ENCODE measurements at regions not wholly inside any gene's neighbourhood (a gene's known extent, or its start where the extent isn't known, plus 50 kb on each side); places are given as distances from the start of the nearest gene placed in this dataset.

GRCh38 chr3:167909952-167910351 lies 174.4 kb downstream of the SERPINI1 start:
- H3K27ac ChIP-seq: no peak overlapping the region
- H3K27me3 ChIP-seq: no peaks in the 10 kb centered on the region
- ATAC-seq (no peak), FAIRE-seq (no peak), DNase-seq (no peak)
- H3K4me3 ChIP-seq: no peak overlapping the region
- no peaks in the 10 kb centered on the region for H3K4me1 ChIP-seq
- no peaks in the 10 kb centered on the region for H3K9me3 ChIP-seq
- 86 to 88% methylated on average over 6 of the region's 6 CpGs for WGBS, 2 donors
- TF ChIP-seq CTCF (IDR thresholded peaks at IDR 0.05): no peak
- intact Hi-C loops (cut with DNase I): no loop called here
- no peaks in the 10 kb centered on the region for H3K36me3 ChIP-seq

GRCh38 chr3:167909504-167909896 lies 174.0 kb downstream of the SERPINI1 start:
- Histone ChIP-seq H3K4me1 (no peaks in the 10 kb centered on the region), H3K27ac (no peak overlapping the region), H3K9me3 (no peaks in the 10 kb centered on the region), H3K27me3 (no peaks in the 10 kb centered on the region), H3K36me3 (no peaks in the 10 kb centered on the region), H3K4me3 (no peak overlapping the region)
- ATAC-seq (no peak), DNase-seq (no peak), FAIRE-seq (no peak)
- TF ChIP-seq CTCF (IDR thresholded peaks at IDR 0.05): no peak
- intact Hi-C loops (cut with DNase I): no loop called here
- WGBS, 2 donors: 42 to 44% methylated on average over 1 of the region's 1 CpG

GRCh38 chr3:167908746-167909503 lies 173.4 kb downstream of the SERPINI1 start:
- Histone ChIP-seq H3K27me3 (no peaks in the 10 kb centered on the region), H3K27ac (no peak overlapping the region), H3K9me3 (no peaks in the 10 kb centered on the region), H3K36me3 (no peaks in the 10 kb centered on the region), H3K4me1 (no peaks in the 10 kb centered on the region), H3K4me3 (no peak overlapping the region)
- DNase-seq (no peak), FAIRE-seq (no peak), ATAC-seq (no peak)
- 47 to 53% methylated on average over 5 of the region's 5 CpGs for WGBS, 2 donors
- intact Hi-C loops (cut with DNase I): no loop called here
- TF ChIP-seq CTCF (IDR thresholded peaks at IDR 0.05): no peak

- intact Hi-C loops (cut with DNase I): no loop called here
- no peaks in the 10 kb centered on the region for H3K27me3 ChIP-seq
- no peak for ATAC-seq
- DNase-seq: no peak
- H3K9me3 ChIP-seq: no peaks in the 10 kb centered on the region
- no peak overlapping the region for H3K27ac ChIP-seq
- FAIRE-seq: no peak
- no peak for TF ChIP-seq CTCF (IDR thresholded peaks at IDR 0.05)
- no peak overlapping the region for H3K4me3 ChIP-seq
- no peaks in the 10 kb centered on the region for H3K4me1 ChIP-seq
- WGBS, 2 donors: 73 to 86% methylated on average over 4 of the region's 4 CpGs
- no peaks in the 10 kb centered on the region for H3K36me3 ChIP-seq
Observed at GRCh38 chr3:167908221-167908620, 172.7 kb downstream of the SERPINI1 start.

GRCh38 chr3:167901138-167901537 lies 165.6 kb downstream of the SERPINI1 start:
- Histone ChIP-seq H3K27me3 (no peaks in the 10 kb centered on the region), H3K9me3 (no peaks in the 10 kb centered on the region), H3K4me1 (no peaks in the 10 kb centered on the region), H3K27ac (no peak overlapping the region), H3K4me3 (no peak overlapping the region), H3K36me3 (no peaks in the 10 kb centered on the region)
- no peak for TF ChIP-seq CTCF (IDR thresholded peaks at IDR 0.05)
- FAIRE-seq (no peak), ATAC-seq (no peak), DNase-seq (no peak)
- 72 to 74% methylated on average over 1 of the region's 1 CpG for WGBS, 2 donors
- intact Hi-C loops (cut with DNase I): no loop called here

Measured in pancreas (tissue), 10 donors.